Daoy (cell line): ENCODE measurements at regions not wholly inside any gene's neighbourhood (a gene's known extent, or its start where the extent isn't known, plus 50 kb on each side); places are given as distances from the start of the nearest gene placed in this dataset.
"Not testable (repeated sequence)": the region's sequence is repeated elsewhere in the genome, so short reads cannot be mapped to it uniquely, and the experiment has no call there.

Experiments
- DNase-seq: peaks from one replicate; pipeline ENCODE4 v3.0.0-alpha.2; 2015; ENCODE audit warnings: low read depth

- no peak for DNase-seq
Observed at GRCh38 chr1:56267611-56268010, 311.8 kb downstream of the PLPP3 start.

- no peak for DNase-seq
Observed at GRCh38 chr1:56266359-56266758, 313.0 kb downstream of the PLPP3 start.

- no peak for DNase-seq
Observed at GRCh38 chr1:56265216-56265615, 314.1 kb downstream of the PLPP3 start.

DNA sequence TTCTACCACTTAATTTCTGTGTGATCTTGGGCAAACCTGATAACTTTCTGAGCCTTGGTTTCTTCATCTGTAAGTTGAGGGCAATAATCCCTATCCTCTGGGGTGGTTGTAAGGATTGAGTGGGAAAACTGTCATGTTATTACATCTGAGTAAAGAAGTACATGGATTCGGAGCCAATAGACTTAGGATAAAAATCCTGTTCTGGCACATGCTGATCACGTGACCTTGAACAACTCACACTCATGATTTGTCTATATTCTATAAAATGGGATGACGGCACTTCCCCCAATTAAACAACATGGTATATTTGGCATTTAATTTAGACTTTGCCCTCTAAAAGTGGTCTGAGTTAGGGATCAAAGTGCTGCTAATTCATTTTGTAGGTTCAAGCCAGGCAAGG lies 315.5 kb downstream of the PLPP3 start:
- no peak for DNase-seq

DNA sequence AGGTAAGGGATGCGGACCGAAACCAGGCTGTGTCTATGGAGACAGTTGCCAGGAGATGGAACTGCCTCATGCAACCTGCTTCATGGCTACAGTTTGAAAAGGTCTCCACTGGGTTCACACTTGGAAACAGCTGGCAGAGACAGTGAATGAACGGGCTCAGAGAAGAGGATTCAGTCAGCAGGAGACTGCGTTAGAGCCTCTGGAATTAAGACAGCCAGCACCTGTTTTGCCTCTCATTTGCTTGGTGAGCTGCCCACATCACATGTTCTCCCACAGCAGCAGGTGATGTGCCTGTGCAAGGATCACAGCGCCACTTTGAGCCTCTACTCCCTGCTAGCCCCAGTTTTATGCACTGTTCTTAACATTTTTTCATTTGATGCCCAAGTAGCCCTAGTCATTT lies 321.0 kb downstream of the PLPP3 start:
- no peak for DNase-seq

DNA sequence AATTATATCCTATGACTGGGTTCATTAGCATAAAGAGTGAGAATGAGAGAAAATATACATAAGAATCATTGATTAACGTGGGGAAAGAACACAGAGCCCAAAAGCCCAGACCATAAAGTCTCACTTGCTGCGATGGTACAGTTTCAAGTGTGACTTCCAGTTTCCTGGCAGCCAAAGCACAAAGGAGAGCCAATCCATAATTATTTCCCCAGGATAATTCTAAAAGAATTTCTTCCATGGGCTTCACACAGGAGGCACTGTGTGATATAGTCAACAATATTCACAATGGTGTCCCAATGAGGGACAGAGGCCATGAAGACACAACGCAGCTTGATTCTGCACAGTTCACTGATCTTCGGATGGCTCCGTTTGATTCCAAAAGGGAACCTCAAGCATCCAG lies 321.6 kb downstream of the PLPP3 start:
- no peak for DNase-seq

DNA sequence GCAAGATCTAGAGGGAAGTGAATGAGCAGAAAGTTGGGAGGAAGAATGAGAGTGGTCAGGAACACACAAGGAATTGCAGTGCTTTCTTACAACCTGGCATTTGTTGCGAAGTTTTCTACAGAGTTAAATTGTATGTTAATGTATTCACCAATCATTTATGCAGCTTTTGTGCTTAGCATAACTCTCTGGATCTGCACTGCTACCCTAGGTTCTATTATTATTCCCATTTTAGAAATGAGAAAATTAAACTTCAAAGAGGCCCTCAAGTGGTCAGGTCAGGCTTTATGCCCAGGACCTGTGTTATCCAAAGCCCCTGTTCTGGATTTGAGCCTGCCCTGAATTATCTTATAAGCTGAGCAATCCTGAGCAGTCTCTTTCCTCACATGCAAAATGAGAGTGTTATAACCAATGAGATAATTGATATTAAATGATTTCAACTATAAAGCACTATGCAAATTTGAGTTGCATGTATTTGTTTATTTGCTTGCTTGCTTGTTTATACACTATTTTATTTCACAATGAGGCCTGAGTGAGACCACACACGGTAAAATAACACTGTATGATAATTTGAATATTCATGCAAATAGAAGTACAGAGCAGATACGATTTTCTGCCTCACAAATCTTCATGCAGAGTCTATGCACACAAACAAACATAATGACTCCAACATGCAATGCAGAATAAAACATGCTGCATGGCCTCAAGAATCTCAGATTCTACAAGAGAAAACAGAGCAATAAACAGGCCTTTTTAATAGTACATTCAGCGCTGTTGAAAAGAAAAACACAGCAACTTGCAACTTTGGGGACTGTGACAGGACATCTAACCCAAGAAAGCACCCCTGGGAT lies 323.0 kb downstream of the PLPP3 start:
- no peak for DNase-seq

GRCh38 chr1:56255516-56256152 lies 323.7 kb downstream of the PLPP3 start:
- DNase-seq = no peak

DNA sequence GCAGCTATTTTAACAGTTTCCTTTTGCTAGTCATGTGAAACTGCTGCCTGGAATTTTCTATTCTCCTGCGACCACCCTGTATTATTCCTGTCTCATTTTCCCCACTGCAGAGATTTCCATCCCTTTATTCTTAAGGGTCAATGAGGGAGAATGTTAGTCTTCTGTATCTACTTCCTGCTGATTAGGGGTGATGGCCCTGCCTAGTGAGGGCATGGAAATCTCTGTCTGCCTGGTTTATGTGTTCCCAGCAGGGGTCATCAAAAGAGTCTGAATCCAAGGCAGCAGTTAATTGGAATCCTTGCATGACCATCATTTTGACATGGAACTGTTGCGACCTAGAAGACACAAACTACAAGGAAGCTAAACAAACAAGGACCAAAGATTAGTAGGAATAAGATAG lies 325.2 kb downstream of the PLPP3 start:
- DNase-seq = no peak

DNA sequence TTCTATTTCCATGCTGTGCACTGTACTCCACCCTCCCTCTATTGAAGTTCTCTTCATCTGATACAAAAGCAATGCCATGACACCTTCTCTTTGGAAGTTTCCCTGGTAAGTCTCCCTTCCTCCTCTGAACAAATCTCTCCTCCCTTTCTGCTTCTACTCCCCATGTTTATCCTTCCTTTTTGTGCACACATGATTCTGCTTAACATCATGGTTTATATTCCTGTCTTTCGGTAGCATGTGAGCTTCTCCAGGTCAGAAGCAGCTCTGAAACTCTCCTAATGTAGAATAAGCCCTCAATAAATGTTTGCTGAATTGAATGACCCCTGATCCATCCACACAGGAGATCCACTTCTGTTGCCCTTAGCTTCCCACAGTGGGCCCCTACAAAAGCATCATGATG lies 328.6 kb downstream of the PLPP3 start:
- DNase-seq = no peak

GRCh38 chr1:56249234-56249633 lies 330.1 kb downstream of the PLPP3 start:
- no peak for DNase-seq

- DNase-seq = no peak
Observed at GRCh38 chr1:56248138-56248537, 331.2 kb downstream of the PLPP3 start.

- not testable (repeated sequence) for DNase-seq
Observed at GRCh38 chr1:56246726-56247125, 332.6 kb downstream of the PLPP3 start.

DNA sequence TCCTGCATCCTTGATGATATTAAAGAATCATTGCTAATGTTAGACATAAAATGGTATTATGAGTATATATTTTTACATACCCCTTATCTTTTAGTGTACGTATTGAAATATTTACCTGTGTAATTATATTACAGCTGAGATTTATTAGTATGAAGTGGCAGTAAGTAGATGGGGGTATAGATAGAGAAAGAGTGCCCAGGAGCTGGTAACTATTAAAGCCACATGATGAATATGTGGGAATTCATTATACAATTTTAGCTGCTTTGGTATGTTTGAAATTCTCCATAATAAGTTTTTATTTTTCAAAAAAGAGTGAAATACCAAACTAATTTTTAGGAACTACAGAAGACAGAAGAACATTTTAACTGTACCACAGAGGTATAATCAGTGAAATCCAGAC lies 339.0 kb downstream of the PLPP3 start:
- DNase-seq = no peak

DNA sequence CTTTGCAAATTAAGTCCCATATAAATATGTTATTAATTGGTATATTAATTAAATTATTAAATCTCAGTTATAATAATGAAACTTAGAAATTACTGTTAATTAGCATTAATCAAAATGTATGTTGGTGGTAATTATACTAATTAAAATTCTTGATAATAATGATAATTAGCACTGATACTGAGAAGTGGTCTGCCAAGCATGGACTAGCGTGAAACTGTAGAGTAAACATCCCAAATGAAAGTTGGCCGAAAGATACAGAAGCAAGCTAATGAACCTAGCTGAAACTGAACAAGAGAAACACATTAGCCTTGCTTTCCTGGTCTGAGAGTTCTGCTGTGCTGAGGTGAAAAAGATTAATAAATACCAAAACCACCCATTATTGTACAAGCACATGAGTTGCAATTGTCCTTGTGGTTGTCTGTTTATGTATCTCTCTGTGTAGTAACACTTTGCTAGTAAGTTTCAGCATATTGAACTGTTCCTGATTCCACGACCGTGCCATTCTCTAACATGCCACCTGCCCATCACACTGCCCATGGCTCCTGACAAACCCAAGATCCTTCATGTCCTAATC lies 341.8 kb downstream of the PLPP3 start:
- no peak for DNase-seq

DNA sequence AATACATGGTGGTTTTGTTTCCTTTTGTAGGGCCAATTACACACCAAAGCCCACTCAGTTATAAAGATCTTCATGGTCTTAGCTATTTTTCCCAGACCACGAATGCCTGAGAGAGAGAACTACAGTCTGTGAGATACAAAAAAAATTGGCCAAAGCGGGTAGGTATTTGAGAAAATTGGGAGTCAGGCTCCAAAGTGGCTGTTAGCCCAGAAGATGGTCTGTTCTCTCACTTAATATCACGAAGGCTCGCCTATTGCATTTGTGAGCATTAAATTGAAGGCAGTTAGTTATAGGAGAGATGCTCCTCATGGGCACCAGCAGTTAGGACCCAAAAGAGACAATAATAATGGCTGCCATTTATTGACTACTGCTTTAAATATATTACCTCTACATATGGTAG lies 342.7 kb downstream of the PLPP3 start:
- no peak for DNase-seq

DNA sequence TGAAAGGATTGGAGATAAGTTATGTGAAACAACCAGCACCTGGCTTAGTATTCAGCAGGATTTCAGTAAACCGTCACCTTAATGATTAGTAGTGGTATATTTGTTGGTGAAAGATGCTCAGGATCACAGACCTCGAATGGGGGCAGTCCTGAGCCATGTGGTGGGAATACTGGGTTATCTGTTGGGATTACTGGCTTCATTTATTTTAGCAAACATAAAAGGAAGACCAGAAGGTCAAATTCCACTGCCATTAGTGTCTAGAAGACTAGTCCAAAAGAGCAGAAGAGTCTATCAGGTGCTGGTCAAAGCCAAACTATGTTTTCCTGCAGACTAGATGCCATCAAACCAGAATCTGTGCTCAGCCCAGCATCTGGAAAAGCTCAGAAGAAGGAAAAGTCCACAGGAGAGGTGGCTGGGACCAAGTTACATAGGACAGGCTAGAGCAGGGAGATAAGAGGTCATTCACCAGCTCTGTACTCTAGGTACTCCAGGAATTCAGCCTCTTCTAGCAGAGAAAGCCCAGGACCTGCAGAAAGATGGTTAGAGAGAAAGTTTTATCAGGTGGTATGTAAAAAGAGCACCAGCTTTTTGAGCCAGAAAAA lies 343.4 kb downstream of the PLPP3 start:
- DNase-seq = no peak

DNA sequence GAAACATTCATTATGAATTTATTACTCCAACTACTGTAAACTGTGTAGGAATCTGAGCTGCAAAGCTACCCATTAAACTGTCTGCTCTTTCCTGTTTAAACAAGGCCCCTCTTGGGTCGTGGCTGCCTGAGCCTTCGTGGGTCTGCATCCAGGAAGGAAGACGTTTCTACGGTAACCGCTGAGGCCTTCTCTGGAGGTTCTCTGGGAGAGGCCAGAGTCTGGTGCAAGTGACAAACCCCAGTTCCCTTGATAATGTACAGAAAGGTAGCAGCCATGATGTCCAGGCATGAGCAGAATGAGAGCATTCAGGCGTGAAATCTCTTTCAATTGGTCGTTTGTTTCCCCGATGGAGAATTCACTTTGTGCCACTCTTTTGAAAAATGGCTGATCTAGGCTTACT lies 350.2 kb downstream of the PLPP3 start:
- DNase-seq = no peak

GRCh38 chr1:56227886-56228285 lies 351.5 kb downstream of the PLPP3 start:
- DNase-seq = no peak

DNA sequence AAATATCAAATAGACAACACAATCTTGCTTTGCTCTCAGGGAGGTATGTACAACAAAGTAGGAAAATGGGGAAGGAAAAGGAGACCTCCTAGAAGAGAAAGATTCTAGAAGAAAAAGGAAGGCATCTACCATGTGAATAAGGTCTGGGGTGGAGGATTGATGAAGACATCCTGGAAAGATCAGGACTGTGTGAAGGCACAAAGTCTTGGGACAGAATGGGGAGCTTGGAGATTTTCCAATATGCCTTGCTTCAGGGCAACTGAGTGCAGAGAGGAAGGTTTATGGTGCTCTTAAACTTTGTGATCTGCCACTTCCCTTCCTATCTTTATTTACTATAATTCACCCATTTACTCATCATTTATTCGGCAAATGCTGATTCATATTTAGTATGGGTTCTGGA lies 352.0 kb downstream of the PLPP3 start:
- DNase-seq = no peak

- no peak for DNase-seq
Observed at GRCh38 chr1:56225964-56226815, 353.2 kb downstream of the PLPP3 start.

DNA sequence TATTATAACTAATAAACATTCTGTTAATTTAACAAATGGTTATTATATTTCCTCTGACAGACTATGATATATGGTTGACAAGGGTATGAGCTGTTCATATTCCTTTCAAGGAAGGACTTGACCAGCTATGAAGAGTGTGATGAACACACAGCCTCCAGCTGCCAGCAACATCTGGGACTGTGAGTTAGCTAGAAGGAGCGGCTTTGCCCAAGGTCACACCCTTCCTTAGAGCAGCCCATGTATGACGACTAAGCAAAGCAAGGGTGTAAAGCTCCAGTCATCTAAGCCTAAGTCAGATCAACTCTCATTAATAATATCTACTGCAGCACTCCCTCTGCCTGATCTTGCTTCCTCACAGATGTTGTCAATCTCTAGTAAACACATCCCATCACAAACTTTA lies 355.4 kb downstream of the PLPP3 start:
- DNase-seq = no peak
